Small intestine (tissue), 7 donors: ENCODE measurements at regions not wholly inside any gene's neighbourhood (a gene's known extent, or its start where the extent isn't known, plus 50 kb on each side); places are given as distances from the start of the nearest gene placed in this dataset.

Experiments
- DNase-seq, 2 donors: peaks; one replicate each; pipeline versions ENCODE4 v3.0.0 to v3.0.0-alpha.2; 2013
- FAIRE-seq: peaks from 2 replicates; lab custom pipeline; 2012; peaks lifted over from hg19 to GRCh38; lab: Jason Lieb, UNC
- H3K27ac ChIP-seq, 3 donors: one replicate each; pipeline ENCODE4 v1.5.1; 2013; ENCODE audit warnings: low read length in 2 of 3, mild to moderate bottlenecking in 2 of 3, control low read depth in 1 of 3, inconsistent platforms in 1 of 3, low read depth in 1 of 3, moderate library complexity in 1 of 3
- H3K27me3 ChIP-seq, 3 donors: one replicate each; pipeline ENCODE4 v1.6.1; 2013; ENCODE audit warnings: low read length in 3 of 3, inconsistent platforms in 1 of 3; ENCODE audit not compliant: control insufficient read depth in 3 of 3, insufficient read depth in 3 of 3
- H3K36me3 ChIP-seq, 3 donors: one replicate each; pipeline ENCODE4 v1.6.1; 2013; ENCODE audit warnings: low read length in 3 of 3, inconsistent platforms in 1 of 3, low read depth in 1 of 3, mild to moderate bottlenecking in 1 of 3, moderate library complexity in 1 of 3; ENCODE audit not compliant: control insufficient read depth in 3 of 3, insufficient read depth in 2 of 3
- H3K4me1 ChIP-seq, 3 donors: one replicate each; pipeline ENCODE4 v1.6.1; 2013; ENCODE audit warnings: low read length in 2 of 3, inconsistent platforms in 1 of 3, low read depth in 1 of 3, mild to moderate bottlenecking in 1 of 3, moderate library complexity in 1 of 3; ENCODE audit not compliant: control insufficient read depth in 3 of 3, insufficient read depth in 2 of 3
- H3K4me3 ChIP-seq, 3 donors: one replicate each; pipeline ENCODE4 v1.5.1; 2013; ENCODE audit warnings: low read length in 3 of 3, control low read depth in 1 of 3, inconsistent platforms in 1 of 3, low read depth in 1 of 3, mild to moderate bottlenecking in 1 of 3, moderate library complexity in 1 of 3
- H3K9me3 ChIP-seq, 2 donors: one replicate each; pipeline ENCODE4 v1.6.1; 2013; ENCODE audit warnings: low read depth in 1 of 2, low read length in 1 of 2; ENCODE audit not compliant: control insufficient read depth in 2 of 2, insufficient read depth in 1 of 2
- WGBS, 3 donors: extraction: QIAGEN DNeasy Blood & Tissue Kit; methylation state at CpG; one replicate each; pipeline ENCODE4 v1.1.7; 2013; 5-methylcytosine and 5-hydroxymethylcytosine counted together
- donor health status: healthy with polysubstance abuse.
- donor health status: control.
- donor health status: control.
- donor health status: Bipolar disorder and iron deficiency.
- donor health status: healthy.

- Histone ChIP-seq H3K27ac (no peak overlapping the region), H3K4me3 (no peak overlapping the region), H3K27me3 (no peaks in the 10 kb centered on the region), H3K9me3 (no peaks in the 10 kb centered on the region), H3K36me3 (no peaks in the 10 kb centered on the region), H3K4me1 (no peaks in the 10 kb centered on the region)
- 73 to 79% (median 76%) methylated on average over 5 of the region's 5 CpGs for WGBS, 3 donors
- DNase-seq (no peak), FAIRE-seq (no peak)
Measured at GRCh38 chr17:72386619-72387237, 265.9 kb downstream of the SOX9 start.

- no peaks in the 10 kb centered on the region for H3K4me1 ChIP-seq
- FAIRE-seq (no peak), DNase-seq (no peak)
- no peaks in the 10 kb centered on the region for H3K36me3 ChIP-seq
- no peak overlapping the region for H3K27ac ChIP-seq
- 69 to 75% (median 74%) methylated on average over 7 of the region's 7 CpGs for WGBS, 3 donors
- H3K27me3 ChIP-seq: no peaks in the 10 kb centered on the region
- no peaks in the 10 kb centered on the region for H3K9me3 ChIP-seq
- H3K4me3 ChIP-seq: no peak overlapping the region
Measured at GRCh38 chr17:72387487-72387886, 266.7 kb downstream of the SOX9 start.

GRCh38 chr17:72387969-72388368 lies 267.1 kb downstream of the SOX9 start:
- 26 to 42% (median 38%) methylated on average over 3 of the region's 3 CpGs for WGBS, 3 donors
- H3K4me1 ChIP-seq: no peaks in the 10 kb centered on the region
- DNase-seq: no peak
- no peak overlapping the region for H3K4me3 ChIP-seq
- H3K27ac ChIP-seq: no peak overlapping the region
- no peak for FAIRE-seq
- H3K27me3 ChIP-seq: no peaks in the 10 kb centered on the region
- no peaks in the 10 kb centered on the region for H3K9me3 ChIP-seq
- no peaks in the 10 kb centered on the region for H3K36me3 ChIP-seq

- H3K9me3 ChIP-seq: no peaks in the 10 kb centered on the region
- H3K4me3 ChIP-seq: no peak overlapping the region
- no peak for FAIRE-seq
Measured at GRCh38 chr17:72388765-72389473, 268.1 kb downstream of the SOX9 start.

GRCh38 chr17:72390675-72391508 lies 270.1 kb downstream of the SOX9 start:
- Histone ChIP-seq H3K9me3 (no peaks in the 10 kb centered on the region), H3K27me3 (no peaks in the 10 kb centered on the region), H3K4me3 (no peak overlapping the region), H3K36me3 (peaks cover 0 to 5% (median 0%) of the 10 kb centered on the region in 3 donors), H3K4me1 (peaks cover 0 to 3% (median 0%) of the 10 kb centered on the region in 3 donors), H3K27ac (no peak overlapping the region)
- FAIRE-seq (no peak), DNase-seq (no peak)
- 72 to 81% (median 79%) methylated on average over 3 of the region's 3 CpGs for WGBS, 3 donors

More at GRCh38 chr17:72388765-72389473, 268.1 kb downstream of the SOX9 start:
- Histone ChIP-seq H3K27ac (no peak overlapping the region), H3K27me3 (no peaks in the 10 kb centered on the region), H3K36me3 (no peaks in the 10 kb centered on the region), H3K4me1 (peaks cover 0 to 3% (median 0%) of the 10 kb centered on the region in 3 donors)
- WGBS, 3 donors: 73 to 82% (median 76%) methylated on average over 10 of the region's 10 CpGs
- no peak for DNase-seq

GRCh38 chr17:72392056-72393010 lies 271.5 kb downstream of the SOX9 start:
- no peak overlapping the region for H3K4me3 ChIP-seq
- FAIRE-seq: no peak
- 82 to 91% (median 83%) methylated on average over 18 of the region's 18 CpGs for WGBS, 3 donors

GRCh38 chr17:72393553-72393952 lies 272.7 kb downstream of the SOX9 start:
- Histone ChIP-seq H3K4me1 (peaks cover 0 to 3% (median 0%) of the 10 kb centered on the region in 3 donors), H3K27ac (no peak overlapping the region), H3K36me3 (peaks cover 0 to 5% (median 0%) of the 10 kb centered on the region in 3 donors), H3K9me3 (no peaks in the 10 kb centered on the region), H3K27me3 (no peaks in the 10 kb centered on the region), H3K4me3 (no peak overlapping the region)
- DNase-seq (no peak), FAIRE-seq (no peak)
- WGBS, 3 donors: 81 to 92% (median 87%) methylated on average over 2 of the region's 2 CpGs

More at GRCh38 chr17:72392056-72393010, 271.5 kb downstream of the SOX9 start:
- H3K27ac ChIP-seq: no peak overlapping the region
- no peaks in the 10 kb centered on the region for H3K27me3 ChIP-seq
- no peaks in the 10 kb centered on the region for H3K9me3 ChIP-seq
- H3K4me1 ChIP-seq: peaks cover 0 to 3% (median 0%) of the 10 kb centered on the region in 3 donors
- H3K36me3 ChIP-seq: peaks cover 0 to 5% (median 0%) of the 10 kb centered on the region in 3 donors
- no peak for DNase-seq
